ENCODE measurements at regions not wholly inside any gene's neighbourhood (a gene's known extent, or its start where the extent isn't known, plus 50 kb on each side); places are given as distances from the start of the nearest gene placed in this dataset.

GRCh38 chr3:21036888-21037287 lies 714.1 kb downstream of the ZNF385D start:
- WGBS, 2 donors = 93 to 95% methylated on average over 1 of the region's 1 CpG
- H3K4me3 ChIP-seq (ENCODE audit: low read depth, poor library complexity, severe bottlenecking) = no peak overlapping the region
- DNase-seq (ENCODE audit: low spot score in 2 of 2) = no peak
- TF ChIP-seq CTCF (IDR thresholded peaks at IDR 0.05) (no peak), POLR2A (IDR thresholded peaks at IDR 0.05) (no peak)
- intact Hi-C loops (cut with DNase I; ENCODE audit: low total_unique reads) = no loop called here

- no peak for TF ChIP-seq POLR2A (IDR thresholded peaks at IDR 0.05)
- TF ChIP-seq CTCF (IDR thresholded peaks at IDR 0.05) = no peak
- no peak for DNase-seq (ENCODE audit: low spot score in 2 of 2)
- H3K4me3 ChIP-seq (ENCODE audit: low read depth, poor library complexity, severe bottlenecking) = no peak overlapping the region
- whole genome bisulfite sequencing, 2 donors = 77 to 85% methylated on average over 5 of the region's 5 CpGs
- intact Hi-C loops (cut with DNase I; ENCODE audit: low total_unique reads) = no loop called here
Observed at GRCh38 chr3:21028412-21028811, 722.6 kb downstream of the ZNF385D start.

GRCh38 chr3:21024563-21024962 lies 726.4 kb downstream of the ZNF385D start:
- no peak for TF ChIP-seq CTCF (IDR thresholded peaks at IDR 0.05)
- no peak for TF ChIP-seq POLR2A (IDR thresholded peaks at IDR 0.05)
- intact Hi-C loops (cut with DNase I; ENCODE audit: low total_unique reads) = no loop called here
- 88 to 93% methylated on average over 2 of the region's 2 CpGs for WGBS, 2 donors
- no peak for DNase-seq (ENCODE audit: low spot score in 2 of 2)
- no peak overlapping the region for H3K4me3 ChIP-seq (ENCODE audit: low read depth, poor library complexity, severe bottlenecking)

GRCh38 chr3:21020681-21021080 lies 730.3 kb downstream of the ZNF385D start:
- intact Hi-C loops (cut with DNase I; ENCODE audit: low total_unique reads) = no loop called here
- no peak for DNase-seq (ENCODE audit: low spot score in 2 of 2)
- H3K4me3 ChIP-seq (ENCODE audit: low read depth, poor library complexity, severe bottlenecking) = no peak overlapping the region
- 54 to 63% methylated on average over 5 of the region's 5 CpGs for WGBS, 2 donors
- TF ChIP-seq CTCF (IDR thresholded peaks at IDR 0.05) (no peak), POLR2A (IDR thresholded peaks at IDR 0.05) (no peak)

- 46 to 50% methylated on average over 2 of the region's 2 CpGs for WGBS, 2 donors
- DNase-seq (ENCODE audit: low spot score in 2 of 2) = no peak
- no peak overlapping the region for H3K4me3 ChIP-seq (ENCODE audit: low read depth, poor library complexity, severe bottlenecking)
- TF ChIP-seq POLR2A (IDR thresholded peaks at IDR 0.05) (no peak), CTCF (IDR thresholded peaks at IDR 0.05) (no peak)
- intact Hi-C loops (cut with DNase I; ENCODE audit: low total_unique reads) = no loop called here
Observed at GRCh38 chr3:21020043-21020442, 731.0 kb downstream of the ZNF385D start.

GRCh38 chr3:21017115-21017852 lies 733.7 kb downstream of the ZNF385D start:
- WGBS, 2 donors = 85 to 86% methylated on average over 9 to 10 of the region's 10 CpGs
- no peak for DNase-seq (ENCODE audit: low spot score in 2 of 2)
- intact Hi-C loops (cut with DNase I; ENCODE audit: low total_unique reads) = no loop called here
- H3K4me3 ChIP-seq (ENCODE audit: low read depth, poor library complexity, severe bottlenecking) = no peak overlapping the region
- TF ChIP-seq CTCF (IDR thresholded peaks at IDR 0.05) (no peak), POLR2A (IDR thresholded peaks at IDR 0.05) (no peak)
